Endothelial cell of umbilical vein (primary cell): ENCODE measurements at regions not wholly inside any gene's neighbourhood (a gene's known extent, or its start where the extent isn't known, plus 50 kb on each side); places are given as distances from the start of the nearest gene placed in this dataset.
A peak's percentile ranks its signal among the peaks of the same experiment; 100 is the strongest.

Experiments
- BruUV-seq: library from RNA; stranded (reverse); fragments of 400-500 nt; replicated peaks from 2 replicates; lab custom pipeline; 2021; lab: Mats Ljungman, UMichigan
- CTCF ChIA-PET: fragments of 300-600, 350-600 bp; sonication (Branson Sonifier 250); formaldehyde crosslinking; loops from one replicate; lab custom pipeline; 2021; ENCODE audit warnings: antibody characterized with exemption, inconsistent platforms; lab: Charles Lee
- POLR2A ChIA-PET: fragments of 300-600, 350-600 bp; sonication (Branson Sonifier 250); formaldehyde crosslinking; loops from one replicate; lab custom pipeline; 2021; ENCODE audit warnings: antibody characterized with exemption, inconsistent platforms; lab: Charles Lee
- DNase-seq: peaks from one replicate; pipeline ENCODE4 v3.0.0-alpha.2; 2011; ENCODE audit warnings: low read depth, low spot score
- FAIRE-seq: peaks from 2 replicates; lab custom pipeline; 2011; peaks lifted over from hg19 to GRCh38; lab: Jason Lieb, UNC
- H2AFZ ChIP-seq: 2 replicates; pipeline ENCODE4 v1.6.0; 2012; ENCODE audit warnings: low read depth, low read length, control low read depth, inconsistent platforms
- H3K27ac ChIP-seq: 2 replicates; pipeline ENCODE4 v1.5.1; 2011; ENCODE audit warnings: low read depth, mild to moderate bottlenecking, control low read depth, low read length, moderate library complexity; ENCODE audit not compliant: insufficient read depth
- H3K27me3 ChIP-seq, 2 experiments: 2 replicates each; pipeline versions ENCODE4 v1.6.0 to v1.6.1; 2011; ENCODE audit warnings: low read length in 2 of 2, mixed read lengths in 1 of 2; ENCODE audit not compliant: control insufficient read depth in 2 of 2, insufficient read depth in 2 of 2
- H3K36me3 ChIP-seq, 2 experiments: 2 replicates in 1 of 2; 3 replicates in 1 of 2; pipeline ENCODE4 v1.5.1; 2011; ENCODE audit warnings: low read length in 2 of 2, mild to moderate bottlenecking in 1 of 2, moderate library complexity in 1 of 2; ENCODE audit not compliant: control insufficient read depth in 2 of 2, insufficient read depth in 2 of 2; ENCODE audit errors: extremely low read depth in 1 of 2
- H3K4me1 ChIP-seq: 3 replicates; pipeline ENCODE4 v1.5.1; 2011; ENCODE audit warnings: mild to moderate bottlenecking, low read length; ENCODE audit not compliant: control insufficient read depth, insufficient read depth; ENCODE audit errors: extremely low read depth
- H3K4me2 ChIP-seq: 2 replicates; pipeline ENCODE4 v1.6.1; 2011; ENCODE audit warnings: low read length, control low read depth, mixed read lengths; ENCODE audit not compliant: insufficient read depth
- H3K4me3 ChIP-seq, 3 experiments: fragments of 200-600 bp in 1 of 3; sonication (generic), shearing (Covaris generic) in 1 of 3; replicated peaks in 1 of 3; 2 replicates each; pipeline ENCODE4 v1.5.1; 2011 to 2016; ENCODE audit warnings: control low read depth in 3 of 3, low read length in 3 of 3, mild to moderate bottlenecking in 2 of 3, inconsistent platforms in 1 of 3, low read depth in 1 of 3, moderate library complexity in 1 of 3; ENCODE audit not compliant: insufficient read depth in 1 of 3
- H3K79me2 ChIP-seq: 2 replicates; pipeline ENCODE4 v1.6.0; 2012; ENCODE audit warnings: low read length, inconsistent platforms; ENCODE audit not compliant: control insufficient read depth, insufficient read depth
- H3K9ac ChIP-seq: replicated peaks from 2 replicates; pipeline ENCODE3; 2011; ENCODE audit warnings: low read length, control low read depth; ENCODE audit not compliant: insufficient read depth; ENCODE audit errors: extremely low read depth
- H3K9me1 ChIP-seq: replicated peaks from 3 replicates; pipeline ENCODE4 v1.6.0; 2011; ENCODE audit warnings: mild to moderate bottlenecking, low read length; ENCODE audit not compliant: control insufficient read depth, insufficient read depth; ENCODE audit errors: extremely low read depth
- H3K9me3 ChIP-seq: replicated peaks from 2 replicates; pipeline ENCODE4 v1.5.1; 2012; ENCODE audit warnings: low read length, inconsistent platforms; ENCODE audit not compliant: control insufficient read depth, insufficient read depth
- H4K20me1 ChIP-seq: replicated peaks from 2 replicates; pipeline ENCODE3; 2011; ENCODE audit warnings: mild to moderate bottlenecking, low read length; ENCODE audit not compliant: control insufficient read depth, insufficient read depth; ENCODE audit errors: extremely low read depth
- CTCF ChIP-seq, 2 donors: IDR thresholded peaks; 1 replicate in 1 of 2; 2 replicates in 1 of 2; pipeline ENCODE4 v1.5.1; 2011; ENCODE audit warnings: low read length in 2 of 2, mild to moderate bottlenecking in 2 of 2, moderate library complexity in 2 of 2, control low read depth in 1 of 2, inconsistent platforms in 1 of 2, low read depth in 1 of 2; ENCODE audit not compliant: insufficient read depth in 1 of 2; ENCODE audit errors: extremely low read depth in 1 of 2
- EZH2 ChIP-seq: IDR thresholded peaks from 2 replicates; pipeline ENCODE4 v1.6.1; 2012; ENCODE audit warnings: borderline replicate concordance, low read depth, mild to moderate bottlenecking, moderate library complexity, low read length, inconsistent platforms; ENCODE audit not compliant: severe bottlenecking
- GATA2 ChIP-seq: IDR thresholded peaks from 2 replicates; pipeline ENCODE4 v1.7.0; 2011; ENCODE audit warnings: low read depth, mild to moderate bottlenecking, moderate library complexity, mixed read lengths, low read length; ENCODE audit not compliant: insufficient read length, insufficient read depth
- MAX ChIP-seq: IDR thresholded peaks from 2 replicates; pipeline ENCODE4 v1.6.1; 2011; ENCODE audit not compliant: insufficient read depth, insufficient read length
- POLR2AphosphoS5 ChIP-seq: IDR thresholded peaks from 2 replicates; pipeline ENCODE4 v1.6.1; 2012; ENCODE audit warnings: low read depth, mild to moderate bottlenecking, control low read depth, low read length, moderate library complexity; ENCODE audit not compliant: insufficient read depth
- dilution Hi-C: fragments of 300-500 bp; cut with MboI; formaldehyde crosslinking; loops from one replicate; pipeline ENCODE4 v1.15.0; 2019; ENCODE audit warnings: low sequenced_read_pairs; ENCODE audit not compliant: extremely low pct_ligation_motif_present
- intact Hi-C: fragments of 100-400 bp; cut with micrococcal nuclease; formaldehyde crosslinking; loops from one replicate; pipeline ENCODE4 v1.10.0; 2022

- no peak overlapping the region for H3K4me3 ChIP-seq
- H3K4me1 ChIP-seq: peaks cover 10% of the 10 kb centered on the region
- DNase-seq (no peak), FAIRE-seq (no peak)
- H3K36me3 ChIP-seq: no peaks in the 10 kb centered on the region
- no peak overlapping the region for H2AFZ ChIP-seq
- H4K20me1 ChIP-seq: no peaks in the 10 kb centered on the region
- TF ChIP-seq GATA2 (no peak), MAX (no peak), CTCF (IDR thresholded peaks at IDR 0.05; ENCODE audit: extremely low read depth in 1 of 2, insufficient read depth in 1 of 2, low read depth in 1 of 2, low read length in 2 of 2) (no peak), EZH2 (no peak)
- H3K9me1 ChIP-seq: no peaks in the 10 kb centered on the region
- H3K4me2 ChIP-seq: no peak overlapping the region
- H3K9ac ChIP-seq: no peak overlapping the region
- no peaks in the 10 kb centered on the region for H3K27me3 ChIP-seq
- POLR2A ChIA-PET: no interaction called here
- no TSS peak for BruUV-seq
- intact Hi-C loops (no loop called here), dilution Hi-C loops (no loop called here)
- CTCF ChIA-PET: no interaction called here
- no peak overlapping the region for H3K27ac ChIP-seq
- H3K9me3 ChIP-seq: no peaks in the 10 kb centered on the region
- H3K79me2 ChIP-seq: no peaks in the 10 kb centered on the region
Measured at GRCh38 chr17:63304704-63305261, 141.3 kb downstream of the CYB561 start.

GRCh38 chr17:63305857-63306256 lies 140.2 kb downstream of the CYB561 start:
- intact Hi-C loops: no loop called here
- POLR2A ChIA-PET: no interaction called here

More at GRCh38 chr17:63305857-63306256, 140.2 kb downstream of the CYB561 start:
- Histone ChIP-seq H3K36me3 (no peaks in the 10 kb centered on the region), H4K20me1 (no peaks in the 10 kb centered on the region), H3K4me3 (no peak overlapping the region), H3K9me1 (no peaks in the 10 kb centered on the region), H3K9ac (no peak overlapping the region), H3K4me1 (peaks cover 10% of the 10 kb centered on the region), H3K27me3 (no peaks in the 10 kb centered on the region), H3K9me3 (no peaks in the 10 kb centered on the region), H2AFZ (no peak overlapping the region), H3K27ac (no peak overlapping the region), H3K79me2 (no peaks in the 10 kb centered on the region), H3K4me2 (no peak overlapping the region)
- no peak for TF ChIP-seq POLR2AphosphoS5
- no peak for FAIRE-seq
- BruUV-seq: no TSS peak
- peak; percentile 30 for DNase-seq
- dilution Hi-C loops: no loop called here
- CTCF ChIA-PET: no interaction called here
